CD14-positive monocyte (primary cell): ENCODE measurements at regions not wholly inside any gene's neighbourhood (a gene's known extent, or its start where the extent isn't known, plus 50 kb on each side); places are given as distances from the start of the nearest gene placed in this dataset.

Experiments
- DNase-seq, 3 donors: peaks; one replicate each; pipeline ENCODE4 v3.0.0-alpha.2; 2011 to 2022
- H2AFZ ChIP-seq: 2 replicates; pipeline ENCODE4 v1.6.0; 2012; ENCODE audit warnings: mild to moderate bottlenecking, low read depth, low read length, inconsistent platforms; ENCODE audit not compliant: insufficient read depth, poor library complexity, severe bottlenecking
- H3K27ac ChIP-seq, 2 donors: 1 replicate in 1 of 2; 2 replicates in 1 of 2; pipeline ENCODE4 v1.5.1; 2012 to 2013; ENCODE audit warnings: low read length in 2 of 2, control low read depth in 1 of 2, inconsistent platforms in 1 of 2, low read depth in 1 of 2, mild to moderate bottlenecking in 1 of 2
- H3K27me3 ChIP-seq, 2 donors: one replicate each; pipeline versions ENCODE4 v1.6.0 to v1.6.1; 2011 to 2013; ENCODE audit warnings: low read length in 2 of 2; ENCODE audit not compliant: control insufficient read depth in 2 of 2, insufficient read depth in 2 of 2
- H3K36me3 ChIP-seq, 2 donors: replicated peaks in 1 of 2; 1 replicate in 1 of 2; 2 replicates in 1 of 2; pipeline versions ENCODE4 v1.5.1 to v1.6.1; 2012 to 2013; ENCODE audit warnings: low read length in 2 of 2, control low read depth in 1 of 2, inconsistent platforms in 1 of 2, mild to moderate bottlenecking in 1 of 2; ENCODE audit not compliant: insufficient read depth in 2 of 2, control insufficient read depth in 1 of 2
- H3K4me1 ChIP-seq, 2 donors: 1 replicate in 1 of 2; 2 replicates in 1 of 2; pipeline versions ENCODE4 v1.5.1 to v1.6.1; 2012 to 2013; ENCODE audit warnings: low read length in 2 of 2, control low read depth in 1 of 2, inconsistent platforms in 1 of 2, mild to moderate bottlenecking in 1 of 2, moderate library complexity in 1 of 2; ENCODE audit not compliant: insufficient read depth in 2 of 2, control insufficient read depth in 1 of 2
- H3K4me2 ChIP-seq: replicated peaks from 2 replicates; pipeline ENCODE3; 2012; ENCODE audit warnings: low read length, moderate library complexity, mild to moderate bottlenecking; ENCODE audit not compliant: poor library complexity, severe bottlenecking; ENCODE audit errors: extremely low read depth
- H3K4me3 ChIP-seq, 3 experiments: fragments of 200-600 bp in 1 of 3; sonication (generic) in 1 of 3; replicated peaks in 1 of 3; 1 replicate in 2 of 3; 2 replicates in 1 of 3; pipeline ENCODE4 v1.5.1; 2011 to 2013; ENCODE audit warnings: low read length in 3 of 3, mild to moderate bottlenecking in 3 of 3, control low read depth in 2 of 3, low read depth in 2 of 3, inconsistent platforms in 1 of 3, moderate library complexity in 1 of 3
- H3K79me2 ChIP-seq: 2 replicates; pipeline ENCODE4 v1.6.0; 2012; ENCODE audit warnings: mild to moderate bottlenecking, control low read depth, inconsistent platforms, low read length, moderate library complexity; ENCODE audit not compliant: insufficient read depth
- H3K9ac ChIP-seq: 2 replicates; pipeline ENCODE4 v1.6.0; 2017; ENCODE audit warnings: low read length, mild to moderate bottlenecking; ENCODE audit not compliant: insufficient read depth, poor library complexity, severe bottlenecking
- H3K9me3 ChIP-seq, 2 donors: replicated peaks in 1 of 2; 1 replicate in 1 of 2; 2 replicates in 1 of 2; pipeline versions ENCODE4 v1.5.1 to v1.6.1; 2012 to 2013; ENCODE audit warnings: low read length in 2 of 2, control low read depth in 1 of 2; ENCODE audit not compliant: control insufficient read depth in 1 of 2, insufficient read depth in 1 of 2
- H4K20me1 ChIP-seq: 2 replicates; pipeline ENCODE4 v1.6.0; 2012; ENCODE audit warnings: mild to moderate bottlenecking, low read length, control low read depth, moderate library complexity; ENCODE audit not compliant: insufficient read depth
- H3K27ac Mint-ChIP-seq, 7 donors: one replicate each; pipeline ENCODE4 v1.8.0; 2020; ENCODE audit warnings: mild to moderate bottlenecking in 7 of 7, mixed read lengths in 7 of 7, moderate library complexity in 6 of 7, inconsistent platforms in 2 of 7
- H3K27me3 Mint-ChIP-seq, 3 donors: one replicate each; pipeline ENCODE4 v1.8.0; 2021 to 2022; ENCODE audit warnings: low read depth in 3 of 3, mild to moderate bottlenecking in 3 of 3, mixed read lengths in 3 of 3, moderate library complexity in 3 of 3, inconsistent platforms in 1 of 3
- H3K36me3 Mint-ChIP-seq, 2 donors: one replicate each; pipeline ENCODE4 v1.8.0; 2020; ENCODE audit warnings: mixed read lengths in 2 of 2, inconsistent platforms in 1 of 2, mild to moderate bottlenecking in 1 of 2
- H3K4me1 Mint-ChIP-seq: one replicate; pipeline ENCODE4 v1.8.0; 2020; ENCODE audit warnings: mild to moderate bottlenecking, mixed read lengths
- H3K4me3 Mint-ChIP-seq, 2 donors: one replicate each; pipeline ENCODE4 v1.8.0; 2020; ENCODE audit warnings: mild to moderate bottlenecking in 2 of 2, mixed read lengths in 2 of 2, moderate library complexity in 1 of 2
- H3K9me3 Mint-ChIP-seq, 7 donors: one replicate each; pipeline ENCODE4 v1.8.0; 2020 to 2022; ENCODE audit warnings: mixed read lengths in 7 of 7, mild to moderate bottlenecking in 6 of 7, moderate library complexity in 6 of 7, inconsistent platforms in 2 of 7
- CTCF ChIP-seq: fragments of 200-600 bp; IDR thresholded peaks from one replicate; pipeline ENCODE4 v1.8.0; 2022; ENCODE audit warnings: antibody characterized with exemption, mild to moderate bottlenecking
- WGBS: methylation state at CpG from one replicate; pipeline ENCODE4 v1.1.5; 2013; ENCODE audit warnings: missing lambda C conversion rate; ENCODE audit not compliant: insufficient coverage; 5-methylcytosine and 5-hydroxymethylcytosine counted together
- intact Hi-C, 2 donors: fragments of 100-400 bp; cut with micrococcal nuclease; formaldehyde crosslinking; loops; one replicate each; pipeline versions ENCODE4 v1.15.0 to v1.15.1; 2023

DNA sequence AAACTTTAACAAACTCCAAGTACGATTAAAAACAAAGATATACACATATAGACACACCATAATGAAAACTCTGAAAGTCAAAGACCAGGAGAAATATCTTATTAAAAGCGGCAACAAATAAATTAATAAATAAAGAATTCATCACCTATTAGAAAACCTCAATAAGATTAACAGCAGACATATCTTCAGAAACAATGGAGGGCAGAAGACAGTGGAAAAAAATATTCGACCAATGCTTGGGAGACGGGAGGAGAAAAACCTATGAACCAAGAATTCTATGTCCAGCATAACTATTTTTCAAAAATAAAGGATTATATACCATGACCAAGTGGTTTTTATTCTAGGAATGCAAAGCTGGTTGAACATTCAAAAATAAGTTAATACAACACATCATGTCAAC is 578.6 kb upstream of the CCNG1 start:
- Histone ChIP-seq H3K36me3 (no peaks in the 10 kb centered on the region), H3K27me3 (no peaks in the 10 kb centered on the region), H3K4me3 (no peak overlapping the region), H3K9me3 (peaks cover 3 to 17% of the 10 kb centered on the region in 2 donors), H4K20me1 (no peaks in the 10 kb centered on the region), H3K79me2 (no peaks in the 10 kb centered on the region), H3K4me1 (no peaks in the 10 kb centered on the region), H3K9ac (no peak overlapping the region), H3K4me2 (no peak overlapping the region), H3K27ac (no peak overlapping the region), H2AFZ (no peak overlapping the region)
- Mint-ChIP-seq H3K4me1 (no peaks in the 10 kb centered on the region), H3K27ac (no peak overlapping the region), H3K4me3 (no peak overlapping the region), H3K36me3 (no peaks in the 10 kb centered on the region), H3K9me3 (peaks cover 2 to 14% (median 5%) of the 10 kb centered on the region in 7 donors), H3K27me3 (no peaks in the 10 kb centered on the region)
- intact Hi-C loops, result no loop called here
- no peak for TF ChIP-seq CTCF
- DNase-seq, result no peak
- no CpG with 5 or more reads among the region's 4 CpGs for WGBS

- no peaks in the 10 kb centered on the region for H4K20me1 ChIP-seq
- no peak for TF ChIP-seq CTCF
- H3K27ac Mint-ChIP-seq, result no peak overlapping the region
- no peaks in the 10 kb centered on the region for H3K79me2 ChIP-seq
- H3K9ac ChIP-seq, result no peak overlapping the region
- DNase-seq, result no peak
- H3K4me3 Mint-ChIP-seq, result no peak overlapping the region
- no peaks in the 10 kb centered on the region for H3K4me1 Mint-ChIP-seq
- peaks cover 0 to 2% (median 0%) of the 10 kb centered on the region in 3 donors for H3K27me3 Mint-ChIP-seq
- no peak overlapping the region for H3K27ac ChIP-seq
- no peaks in the 10 kb centered on the region for H3K36me3 ChIP-seq
- peaks cover 18 to 28% of the 10 kb centered on the region in 2 donors for H3K9me3 ChIP-seq
- H3K36me3 Mint-ChIP-seq, result no peaks in the 10 kb centered on the region
- H3K4me2 ChIP-seq, result no peak overlapping the region
- intact Hi-C loops, result no loop called here
- H3K9me3 Mint-ChIP-seq, result peaks cover 5 to 20% (median 10%) of the 10 kb centered on the region in 7 donors
- H3K4me1 ChIP-seq, result no peaks in the 10 kb centered on the region
- H3K27me3 ChIP-seq, result no peaks in the 10 kb centered on the region
- no peak overlapping the region for H2AFZ ChIP-seq
- H3K4me3 ChIP-seq, result no peak overlapping the region
Observed at GRCh38 chr5:162870966-162871365, 566.4 kb upstream of the CCNG1 start.
